ENCODE measurements at regions not wholly inside any gene's neighbourhood (a gene's known extent, or its start where the extent isn't known, plus 50 kb on each side); places are given as distances from the start of the nearest gene placed in this dataset.
"Not testable (repeated sequence)": the region's sequence is repeated elsewhere in the genome, so short reads cannot be mapped to it uniquely, and the experiment has no call there.

DNA sequence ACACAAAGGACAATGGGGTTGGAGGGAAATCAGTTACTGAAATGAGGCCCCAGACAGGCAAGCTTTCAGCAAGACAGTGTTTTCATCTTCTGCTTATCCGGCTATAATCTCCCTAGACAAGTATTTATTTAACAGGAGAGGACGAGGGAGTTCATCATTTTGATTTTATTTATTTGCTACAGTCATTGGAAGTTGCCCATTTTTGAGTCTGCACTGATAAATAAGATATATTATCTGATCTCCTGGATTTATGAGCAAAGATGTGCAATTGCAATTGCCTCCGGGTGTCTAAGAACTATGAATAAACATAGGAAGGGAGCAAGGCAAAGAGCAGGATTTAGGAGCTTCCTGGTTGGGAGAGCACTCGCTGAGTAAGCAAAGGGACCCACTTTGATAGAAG is 263.2 kb upstream of the EDA2R start:
- no peak for DNase-seq

DNA sequence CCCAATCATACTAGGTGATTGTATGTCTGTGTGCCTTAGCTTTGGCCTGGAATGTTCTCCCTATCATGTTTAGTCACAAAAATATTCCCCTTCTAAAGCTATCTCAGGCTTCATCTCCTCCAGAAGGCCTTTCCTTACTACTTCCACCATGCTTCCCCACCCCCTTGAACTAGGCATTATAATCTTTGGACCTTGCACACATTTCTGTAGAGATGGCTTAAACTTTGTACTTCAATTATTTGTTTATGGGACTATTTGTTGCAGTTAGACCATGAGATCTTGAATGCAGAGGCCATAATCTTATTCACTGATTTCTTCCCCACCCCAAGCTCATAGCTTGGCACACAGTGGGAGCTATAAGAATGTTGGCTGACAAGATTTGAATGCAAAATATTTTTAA is 262.0 kb upstream of the EDA2R start:
- no peak for DNase-seq

DNA sequence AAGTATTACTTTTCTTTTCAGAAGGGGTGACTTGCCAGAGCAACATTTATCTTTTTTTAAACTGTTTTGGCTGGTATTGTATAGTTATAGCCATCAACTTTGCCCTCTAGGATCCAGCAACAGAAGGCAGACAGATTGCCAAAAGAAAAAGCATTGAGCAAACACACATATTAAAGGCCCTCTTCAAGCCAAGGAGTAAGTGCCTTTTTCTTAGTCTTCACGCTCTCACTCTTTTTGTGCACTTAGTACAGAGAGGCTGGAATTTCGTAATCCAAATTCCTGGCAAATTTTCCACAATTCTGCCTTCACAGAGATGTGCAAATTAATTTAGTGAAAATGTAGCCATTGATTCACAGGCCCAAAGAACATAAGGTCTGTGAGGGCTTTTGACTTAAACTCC is 253.1 kb upstream of the EDA2R start:
- no peak for DNase-seq

DNA sequence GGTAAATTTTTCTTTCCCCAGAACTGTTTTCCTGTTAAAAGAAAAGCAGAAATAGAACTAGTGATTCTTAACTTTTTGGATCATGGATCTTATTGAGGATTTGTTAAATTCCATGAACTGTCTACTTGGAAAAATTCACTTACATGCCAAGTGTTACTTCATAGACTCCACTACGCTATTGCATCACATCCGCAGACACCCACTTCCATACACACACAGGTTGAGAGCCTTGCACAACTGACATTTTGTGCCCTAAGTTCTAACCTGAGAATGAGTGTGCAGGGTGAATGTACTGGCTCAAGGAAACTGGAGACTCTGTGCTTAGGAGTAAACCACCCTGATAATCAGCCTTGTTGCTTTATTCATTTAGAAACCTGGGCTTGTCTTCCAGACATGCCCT is 250.5 kb upstream of the EDA2R start:
- no peak for DNase-seq

DNA sequence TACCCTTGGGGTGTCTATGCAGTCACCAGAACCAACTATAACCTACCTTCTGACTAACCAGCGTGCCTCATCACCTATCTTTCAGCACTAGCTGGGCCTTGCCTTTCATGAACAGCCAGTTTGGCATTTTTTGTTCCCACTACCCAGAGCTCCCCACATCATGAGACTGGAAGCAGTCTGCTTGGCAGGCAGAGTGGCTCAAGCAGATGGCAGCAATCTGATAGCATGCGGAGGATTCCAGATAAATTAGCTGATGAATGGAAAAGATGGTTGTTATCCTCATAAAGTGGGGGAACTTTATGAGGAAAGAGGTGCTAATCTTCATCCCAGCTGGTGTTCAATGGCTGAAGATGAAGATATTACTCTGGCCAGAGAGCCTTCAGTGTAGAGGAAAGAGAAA is 243.2 kb upstream of the EDA2R start:
- no peak for DNase-seq

DNA sequence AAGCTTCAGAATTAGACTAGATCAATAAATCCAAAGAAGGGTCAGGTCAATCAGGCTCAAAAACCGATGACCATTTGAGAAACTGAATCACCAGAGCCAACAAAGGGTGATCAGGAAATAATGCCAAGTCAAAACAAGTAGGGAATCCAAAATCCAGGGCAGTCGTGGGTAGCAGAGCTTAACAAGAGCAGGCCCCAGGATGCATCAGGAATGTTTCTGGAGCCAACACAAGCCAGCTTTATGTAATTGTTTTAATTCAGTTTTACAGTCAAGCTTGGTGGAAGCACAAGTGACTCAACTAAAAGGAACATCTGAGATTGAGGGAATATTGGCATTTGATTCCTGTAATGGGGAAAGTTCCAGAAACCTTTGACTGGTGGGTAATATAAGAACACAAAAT is 237.9 kb upstream of the EDA2R start:
- DNase-seq, result no peak

DNA sequence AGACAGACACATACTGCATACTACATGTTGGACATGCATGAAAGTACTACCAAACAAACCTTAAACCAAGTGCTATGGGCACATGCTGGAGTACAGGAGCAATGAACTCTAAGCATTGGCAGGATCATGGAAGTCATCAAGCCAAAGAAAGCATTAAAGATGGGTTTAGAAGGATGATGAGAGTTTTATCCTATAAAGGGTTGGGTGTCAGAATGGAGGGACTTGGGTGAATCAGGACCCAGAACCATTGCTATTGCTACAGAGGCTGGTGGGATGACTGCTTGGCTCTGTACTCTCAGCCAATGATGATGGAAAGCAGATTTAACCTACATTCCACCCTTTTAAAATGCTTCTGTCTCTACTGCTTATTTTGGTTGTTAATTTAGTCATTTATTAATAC is 233.9 kb upstream of the EDA2R start:
- no peak for DNase-seq

DNA sequence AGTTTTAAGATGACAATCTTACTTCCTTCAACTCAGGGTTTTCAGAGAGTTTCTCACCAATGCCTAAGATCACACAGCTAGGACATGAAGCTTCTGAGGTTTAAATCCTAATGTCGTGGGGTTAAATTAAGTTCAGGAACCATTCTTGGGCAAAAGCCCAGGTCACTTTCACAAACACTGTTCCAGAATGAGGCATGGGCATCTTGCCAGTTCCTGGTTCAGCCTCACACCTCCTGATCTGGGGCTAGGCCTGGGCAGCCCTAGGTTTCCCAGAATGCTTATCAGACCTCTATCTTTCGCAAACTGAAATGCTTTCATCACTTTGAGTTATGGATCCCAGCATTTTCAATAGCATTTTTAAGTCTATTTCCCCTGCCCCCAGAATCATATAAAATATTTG is 224.8 kb upstream of the EDA2R start:
- DNase-seq, result no peak

DNA sequence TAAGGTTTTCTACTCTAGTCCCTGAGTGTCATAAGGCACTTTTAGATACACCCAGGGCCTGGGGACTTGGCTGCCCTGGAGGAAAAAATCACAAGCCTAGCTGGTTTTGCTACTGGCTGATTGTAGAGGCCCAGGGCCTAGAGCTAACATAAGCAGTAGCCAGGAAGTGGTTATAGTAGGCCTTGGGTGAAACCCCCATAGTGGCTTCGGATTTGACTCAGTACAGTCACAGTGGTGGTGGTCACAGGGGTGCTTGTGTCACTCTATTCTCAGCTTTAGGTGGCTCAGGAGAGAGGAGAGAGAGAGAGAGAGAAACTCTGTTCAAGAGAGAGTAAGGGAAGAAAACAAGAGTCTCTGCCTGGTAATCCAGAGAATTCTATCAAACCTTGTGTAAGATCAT is 194.5 kb upstream of the EDA2R start:
- no peak for DNase-seq

DNA sequence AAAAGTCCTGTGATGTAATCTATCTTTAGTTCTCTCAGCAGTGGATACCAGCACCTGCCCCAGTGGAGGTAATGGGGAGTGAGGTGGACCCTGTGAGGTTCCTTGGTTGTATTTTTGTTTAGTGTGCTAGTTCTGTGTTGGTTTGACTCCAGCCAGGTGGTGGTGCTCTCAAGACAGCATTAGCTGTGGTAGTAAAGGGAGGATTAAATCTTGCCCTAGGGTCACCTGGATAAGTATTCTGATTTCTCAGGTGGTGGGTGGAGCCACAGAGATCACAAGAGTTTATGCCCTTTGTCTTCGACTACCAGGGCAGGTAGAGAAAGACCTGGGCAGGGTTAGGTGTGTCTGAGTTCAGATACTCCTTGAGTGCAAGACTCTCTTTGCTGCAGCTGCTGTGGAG is 176.3 kb upstream of the EDA2R start:
- DNase-seq, result no peak

DNA sequence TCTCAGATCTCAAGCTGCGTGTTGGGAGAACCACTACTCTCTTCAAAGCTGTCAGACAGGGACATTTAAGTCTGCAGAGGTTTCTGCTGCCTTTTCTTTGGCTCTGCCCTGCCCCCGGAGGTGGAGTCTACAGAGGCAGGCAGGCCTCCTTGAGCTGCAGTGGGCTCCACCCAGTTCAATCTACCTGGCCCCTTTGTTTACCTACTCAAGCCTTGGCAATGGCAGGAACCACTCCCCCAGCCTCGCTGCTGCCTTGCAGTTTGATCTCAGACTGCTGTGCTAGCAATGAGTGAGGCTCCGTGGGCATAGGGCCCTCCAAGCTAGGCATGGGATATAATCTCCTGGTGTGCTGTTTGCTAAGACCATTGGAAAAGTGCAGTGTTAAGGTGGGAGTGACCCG is 155.6 kb upstream of the EDA2R start:
- DNase-seq, result not testable (repeated sequence)

DNA sequence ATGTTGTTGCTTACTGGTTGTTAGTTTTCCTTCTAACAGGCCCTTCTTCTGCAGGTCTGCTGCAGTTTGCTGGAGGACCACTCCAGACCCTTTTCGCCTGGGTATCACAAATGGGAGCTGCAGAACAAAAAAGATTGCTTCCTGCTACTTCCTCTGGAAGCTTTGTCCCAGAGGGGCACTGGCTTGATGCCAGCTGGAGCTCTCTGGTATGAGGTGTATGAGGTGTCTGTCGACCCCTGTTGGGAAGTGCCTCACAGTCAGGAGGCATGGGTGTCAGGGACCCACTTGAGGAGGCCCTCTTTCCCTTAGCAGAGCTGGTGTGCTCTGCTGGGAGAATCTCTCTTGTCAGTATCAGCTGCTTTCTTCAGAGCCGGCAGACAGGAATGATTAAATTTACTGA is 127.4 kb upstream of the EDA2R start:
- DNase-seq, result no peak

DNA sequence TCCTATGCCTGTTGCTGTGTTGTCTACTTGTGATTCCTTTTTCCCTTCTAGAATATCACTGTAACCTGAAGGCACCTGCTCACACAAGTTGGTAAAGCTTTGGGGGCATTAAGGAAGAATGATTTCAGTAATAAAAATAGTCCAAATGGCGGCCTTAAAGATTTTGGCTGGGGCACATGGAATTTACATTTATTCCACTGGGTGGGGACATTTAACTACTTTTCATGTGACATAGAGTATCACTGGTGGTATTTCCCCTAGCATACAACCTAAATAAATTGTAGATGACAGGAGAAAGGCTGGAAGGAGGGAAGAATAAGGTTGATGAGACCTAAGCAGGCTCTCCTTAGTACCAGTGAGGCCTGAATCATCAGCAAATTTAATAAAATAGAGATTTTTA is 121.8 kb upstream of the EDA2R start:
- DNase-seq, result no peak

DNA sequence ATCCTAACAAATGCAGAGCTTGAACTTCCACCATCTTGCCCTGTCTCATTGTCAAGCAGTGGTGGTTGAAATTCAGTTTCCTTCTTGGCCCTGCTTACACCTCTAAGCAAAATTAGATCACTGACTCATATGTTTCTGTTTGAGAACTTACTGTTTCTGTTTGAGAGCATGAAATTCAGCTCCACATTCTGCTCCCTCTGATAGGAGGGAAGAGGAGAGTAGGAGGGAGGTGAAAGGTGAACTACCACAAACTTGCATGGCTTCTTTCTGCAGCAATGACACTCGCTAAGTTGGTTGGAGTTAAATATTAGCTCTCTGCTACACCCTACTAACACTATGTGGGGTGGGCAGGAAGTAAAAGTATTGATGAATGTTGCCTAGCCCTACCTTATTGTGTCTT is 117.8 kb upstream of the EDA2R start:
- no peak for DNase-seq

DNA sequence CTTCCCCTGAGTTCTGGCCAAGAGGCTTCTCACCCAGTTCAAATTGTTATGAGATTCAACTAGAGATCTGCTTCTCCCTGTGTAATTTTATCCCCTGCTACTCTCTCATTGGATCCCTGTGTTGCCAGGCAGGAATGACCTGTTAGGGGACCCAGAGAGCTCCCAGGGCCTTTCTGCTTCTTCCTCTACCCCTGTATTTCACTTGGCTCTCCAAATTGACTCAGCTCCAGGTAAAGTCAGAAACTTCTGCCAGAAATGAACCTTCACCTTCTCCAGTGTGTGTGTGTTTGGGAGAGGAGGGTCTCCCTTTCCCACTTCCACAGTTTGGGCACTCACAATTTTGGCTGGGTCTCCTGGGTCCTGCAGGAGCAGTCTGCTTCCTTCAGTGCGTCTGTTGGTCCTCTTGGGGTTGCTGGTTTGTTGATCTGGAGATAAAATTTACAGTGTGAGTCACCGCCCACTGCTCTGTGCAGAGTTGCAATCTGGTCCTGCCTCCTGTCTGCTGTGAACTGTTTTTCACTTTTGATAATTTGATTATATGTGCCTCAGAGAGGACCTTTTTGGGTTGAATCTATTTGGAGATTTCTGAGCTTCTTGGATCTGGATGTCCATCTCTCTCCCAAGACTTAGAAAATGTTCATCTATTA is 112.4 kb upstream of the EDA2R start:
- no peak for DNase-seq

DNA sequence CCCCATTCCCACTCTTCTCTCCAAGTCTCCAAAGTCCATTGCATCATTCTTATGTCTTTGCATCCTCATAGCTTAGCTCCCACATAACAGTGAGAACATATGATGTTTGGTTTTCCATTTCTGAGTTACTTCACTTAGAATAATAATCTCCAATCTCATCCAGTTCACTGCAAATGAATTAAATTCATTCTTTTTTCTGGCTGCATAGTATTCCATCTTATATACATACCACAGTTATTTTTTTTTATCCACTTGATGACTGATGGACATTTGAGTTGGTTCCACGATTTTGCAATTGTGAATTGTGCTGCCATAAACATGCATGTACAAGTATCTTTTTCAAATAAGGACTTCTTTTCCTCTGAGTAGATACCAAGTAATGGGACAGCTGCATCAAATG is 105.6 kb upstream of the EDA2R start:
- DNase-seq, result not testable (repeated sequence)

DNA sequence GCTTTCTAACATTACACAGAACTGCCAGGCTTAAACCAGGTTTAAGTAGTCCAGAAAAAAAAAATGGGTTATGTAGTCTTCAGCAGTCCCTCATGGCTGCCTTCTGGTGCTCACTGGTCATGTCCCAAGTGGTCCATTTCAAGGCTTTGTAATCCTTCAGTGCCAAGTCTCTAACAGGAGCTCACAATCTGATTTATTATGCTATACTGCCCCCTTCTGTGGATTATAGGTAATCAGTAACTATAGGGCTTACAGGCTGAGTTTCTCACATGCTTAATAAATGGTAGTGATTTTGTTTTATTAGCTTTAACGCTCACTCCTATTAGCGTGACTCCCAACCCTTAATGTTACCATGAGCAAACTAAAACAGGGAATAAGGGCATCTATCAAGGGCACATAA is 92.5 kb upstream of the EDA2R start:
- no peak for DNase-seq

DNA sequence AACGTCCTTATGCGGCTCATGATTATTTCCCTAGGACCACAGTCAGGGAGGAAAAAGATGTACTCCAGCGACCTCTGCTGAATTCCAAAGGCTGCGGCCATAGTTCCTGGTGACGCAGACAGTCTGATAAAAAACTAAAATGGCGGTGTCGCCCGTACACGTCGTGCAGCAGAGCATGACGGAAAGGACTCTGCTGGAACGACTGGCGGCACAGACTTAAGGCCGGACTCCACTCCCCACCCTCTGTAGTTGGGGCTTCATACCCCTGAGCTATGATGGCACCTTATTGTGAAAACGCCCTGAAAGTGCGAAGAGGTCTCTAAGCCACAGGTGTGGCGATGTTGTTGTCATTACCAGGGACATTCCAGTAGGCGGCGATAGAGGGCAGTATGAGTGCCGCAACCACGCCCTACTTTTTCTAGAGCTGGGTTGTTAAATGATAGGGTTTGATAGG is 90.0 kb upstream of the EDA2R start:
- DNase-seq, result peak; percentile 32

DNA sequence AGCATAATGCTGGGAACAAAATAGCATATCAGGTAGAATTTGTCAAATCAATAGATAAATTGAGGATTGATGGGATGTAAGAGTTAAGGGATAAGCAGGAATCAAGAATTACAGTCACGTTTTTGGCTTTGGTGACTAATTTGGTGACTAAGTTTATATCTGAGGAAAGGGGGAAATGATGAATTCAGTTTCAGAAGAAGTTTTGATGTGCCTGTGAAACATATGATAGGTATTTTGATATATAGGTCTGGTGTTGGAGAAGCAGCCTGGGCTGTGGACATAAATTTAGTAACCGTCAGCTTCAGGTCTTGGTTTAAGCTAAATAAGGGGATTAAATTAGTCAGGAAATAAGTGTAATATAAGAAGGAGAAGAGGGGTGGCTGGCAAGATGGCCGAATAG is 79.0 kb upstream of the EDA2R start:
- DNase-seq, result no peak

DNA sequence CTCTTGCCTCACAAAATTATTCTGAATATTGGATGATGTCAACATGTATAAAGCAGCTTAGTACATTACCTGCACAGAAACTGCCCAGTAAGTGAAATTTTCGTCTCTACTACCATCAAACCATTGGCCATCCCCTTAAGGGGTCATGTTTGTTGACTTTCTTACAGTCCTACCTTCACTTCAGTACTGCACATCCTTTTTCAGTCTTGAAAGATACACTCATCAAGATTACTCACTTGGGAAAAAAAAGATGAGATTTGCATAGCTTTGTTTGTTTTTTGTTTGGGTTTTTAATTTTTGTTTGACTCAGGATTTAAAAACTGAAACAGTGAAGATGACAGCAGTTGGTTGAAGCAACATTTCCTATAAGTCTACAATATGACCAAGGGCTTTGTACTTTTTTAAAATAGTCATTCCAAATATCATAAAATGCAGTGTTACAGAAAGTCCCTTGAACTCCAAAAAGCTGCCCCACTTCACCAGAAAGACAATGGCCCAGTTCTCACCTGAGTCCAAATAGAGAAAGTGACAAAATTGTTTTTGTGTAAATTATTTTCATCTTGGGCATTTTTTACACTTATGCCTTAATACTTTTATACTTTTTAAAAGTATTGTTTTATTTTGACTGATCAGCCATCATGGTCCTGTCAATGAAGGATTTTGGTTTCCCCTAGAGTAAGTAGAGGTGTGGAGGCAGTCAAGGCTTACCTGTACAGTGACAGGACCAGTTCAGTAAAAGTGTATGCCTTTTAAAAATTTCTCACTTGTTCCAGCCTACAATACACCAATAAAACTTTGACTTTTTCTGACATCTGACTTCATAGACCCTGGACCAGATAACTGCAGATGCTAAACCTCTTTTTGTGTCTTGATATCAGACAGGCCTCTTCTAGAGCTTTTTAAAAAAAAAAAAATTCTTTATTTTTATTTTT is 59.7 kb upstream of the EDA2R start:
- DNase-seq, result no peak

DNA sequence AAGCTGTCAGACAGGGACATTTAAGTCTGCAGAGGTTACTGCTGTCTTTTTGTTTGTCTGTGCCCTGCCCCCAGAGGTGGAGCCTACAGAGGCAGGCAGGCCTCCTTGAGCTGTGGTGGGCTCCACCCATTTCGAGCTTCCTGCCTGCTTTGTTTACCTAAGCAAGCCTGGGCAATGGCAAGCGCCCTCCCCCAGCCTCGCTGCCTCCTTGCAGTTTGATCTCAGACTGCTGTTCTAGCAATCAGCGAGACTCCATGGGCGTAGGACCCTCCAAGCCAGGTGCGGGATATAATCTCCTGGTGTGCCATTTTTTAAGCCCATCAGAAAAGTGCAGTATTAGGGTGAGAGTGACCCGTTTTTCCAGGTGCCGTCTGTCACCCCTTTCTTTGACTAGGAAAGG is 53.6 kb upstream of the EDA2R start:
- not testable (repeated sequence) for DNase-seq
